Right lobe of liver (tissue), 4 donors: ENCODE measurements at regions not wholly inside any gene's neighbourhood (a gene's known extent, or its start where the extent isn't known, plus 50 kb on each side); places are given as distances from the start of the nearest gene placed in this dataset.

Experiments used
- CTCF ChIP-seq, 4 donors: fragments of 200-600 bp in 3 of 4; fragments of 450-650 bp in 1 of 4; IDR thresholded peaks; one replicate each; pipeline versions ENCODE4 v1.5.1 to v1.8.0; 2016 to 2022; ENCODE audit warnings: antibody characterized with exemption in 4 of 4, mild to moderate bottlenecking in 2 of 4
- POLR2A ChIP-seq: fragments of 450-650 bp; IDR thresholded peaks from one replicate; pipeline ENCODE4 v1.6.1; 2017; ENCODE audit warnings: antibody characterized with exemption, mild to moderate bottlenecking
- donor health status: DM: no; HTN: no; CAD: no.
- donor health status: DM: no; HTN: no; CAD: no.
- donor health status: DM: no; HTN: yes; CAD: no.

- TF ChIP-seq CTCF (IDR thresholded peaks at IDR 0.05) (no peak), POLR2A (no peak)
Observed at GRCh38 chr10:76729841-76730487, 907.6 kb downstream of the KCNMA1 start.
